Mesodermal cell (in vitro differentiated cells): ENCODE measurements at regions not wholly inside any gene's neighbourhood (a gene's known extent, or its start where the extent isn't known, plus 50 kb on each side); places are given as distances from the start of the nearest gene placed in this dataset.
A peak's percentile ranks its signal among the peaks of the same experiment; 100 is the strongest.

Source experiments
- H3K27ac ChIP-seq: 2 replicates; pipeline ENCODE4 v1.7.0; 2013; ENCODE audit warnings: mild to moderate bottlenecking, low read depth, low read length, moderate library complexity; ENCODE audit not compliant: severe bottlenecking
- H3K36me3 ChIP-seq: 2 replicates; pipeline ENCODE4 v1.7.1; 2013; ENCODE audit warnings: mild to moderate bottlenecking, low read length, moderate library complexity; ENCODE audit not compliant: control insufficient read depth, insufficient read depth
- H3K4me1 ChIP-seq: one replicate; pipeline ENCODE4 v1.7.1; 2013; ENCODE audit warnings: mild to moderate bottlenecking, low read length; ENCODE audit not compliant: insufficient read depth, control insufficient read depth, poor library complexity, severe bottlenecking
- H3K4me3 ChIP-seq: 2 replicates; pipeline ENCODE4 v1.7.0; 2013; ENCODE audit warnings: low read length, control low read depth, mild to moderate bottlenecking; ENCODE audit not compliant: insufficient read depth, poor library complexity, severe bottlenecking; ENCODE audit errors: extremely low read depth
- H3K9me3 ChIP-seq: 2 replicates; pipeline ENCODE4 v1.7.1; 2013; ENCODE audit warnings: mild to moderate bottlenecking, low read length, moderate library complexity; ENCODE audit not compliant: control insufficient read depth
- WGBS, 2 experiments: methylation state at CpG; one replicate each; pipeline ENCODE4 v1.1.5; 2013; ENCODE audit warnings: missing lambda C conversion rate in 2 of 2; ENCODE audit not compliant: insufficient coverage in 2 of 2; 5-methylcytosine and 5-hydroxymethylcytosine counted together

- Histone ChIP-seq H3K4me1 (no peaks in the 10 kb centered on the region), H3K9me3 (no peaks in the 10 kb centered on the region), H3K4me3 (no peak overlapping the region), H3K27ac (no peak overlapping the region), H3K36me3 (no peaks in the 10 kb centered on the region)
Measured at GRCh38 chr3:145628211-145628610, 532.8 kb downstream of the PLOD2 start.

GRCh38 chr3:145637105-145637504 is 523.9 kb downstream of the PLOD2 start:
- Histone ChIP-seq H3K27ac (no peak overlapping the region), H3K9me3 (no peaks in the 10 kb centered on the region), H3K36me3 (no peaks in the 10 kb centered on the region), H3K4me1 (no peaks in the 10 kb centered on the region), H3K4me3 (no peak overlapping the region)
- WGBS, 2 experiments, result 80 to 100% methylated on average over 1 of the region's 1 CpG

- no peak overlapping the region for H3K4me3 ChIP-seq
- H3K9me3 ChIP-seq, result no peaks in the 10 kb centered on the region
- H3K36me3 ChIP-seq, result no peaks in the 10 kb centered on the region
- 90% methylated on average over 2 of the region's 4 CpGs; no CpG with 5 or more reads in 1 of the 2 experiments for WGBS, 2 experiments
- peak overlapping the region; percentile 25 for H3K27ac ChIP-seq
- no peaks in the 10 kb centered on the region for H3K4me1 ChIP-seq
Measured at GRCh38 chr3:145639003-145639606, 521.9 kb downstream of the PLOD2 start.

- no peaks in the 10 kb centered on the region for H3K36me3 ChIP-seq
- WGBS, 2 experiments, result 90 to 93% methylated on average over 3 of the region's 3 CpGs
- no peaks in the 10 kb centered on the region for H3K4me1 ChIP-seq
- no peak overlapping the region for H3K4me3 ChIP-seq
- H3K27ac ChIP-seq, result peak overlapping the region; percentile 25
- no peaks in the 10 kb centered on the region for H3K9me3 ChIP-seq
Measured at GRCh38 chr3:145639875-145640274, 521.1 kb downstream of the PLOD2 start.

- H3K4me3 ChIP-seq, result no peak overlapping the region
- H3K9me3 ChIP-seq, result no peaks in the 10 kb centered on the region
- no peaks in the 10 kb centered on the region for H3K4me1 ChIP-seq
- H3K27ac ChIP-seq, result no peak overlapping the region
- H3K36me3 ChIP-seq, result no peaks in the 10 kb centered on the region
Measured at GRCh38 chr3:145648396-145648795, 512.6 kb downstream of the PLOD2 start.

GRCh38 chr3:145649368-145649887 is 511.6 kb downstream of the PLOD2 start:
- 86 to 97% methylated on average over 6 of the region's 8 CpGs for WGBS, 2 experiments
- Histone ChIP-seq H3K9me3 (no peaks in the 10 kb centered on the region), H3K27ac (no peak overlapping the region), H3K4me1 (no peaks in the 10 kb centered on the region), H3K4me3 (no peak overlapping the region), H3K36me3 (no peaks in the 10 kb centered on the region)

GRCh38 chr3:145650170-145650569 is 510.8 kb downstream of the PLOD2 start:
- WGBS, 2 experiments, result 83% methylated on average over 2 of the region's 4 CpGs; no CpG with 5 or more reads in 1 of the 2 experiments
- Histone ChIP-seq H3K27ac (no peak overlapping the region), H3K4me3 (no peak overlapping the region), H3K4me1 (no peaks in the 10 kb centered on the region), H3K36me3 (no peaks in the 10 kb centered on the region), H3K9me3 (no peaks in the 10 kb centered on the region)

- H3K4me3 ChIP-seq, result no peak overlapping the region
- H3K4me1 ChIP-seq, result no peaks in the 10 kb centered on the region
- H3K9me3 ChIP-seq, result no peaks in the 10 kb centered on the region
- H3K27ac ChIP-seq, result no peak overlapping the region
- H3K36me3 ChIP-seq, result no peaks in the 10 kb centered on the region
Measured at GRCh38 chr3:145671121-145671520, 489.9 kb downstream of the PLOD2 start.

GRCh38 chr3:145673838-145674237 is 487.1 kb downstream of the PLOD2 start:
- Histone ChIP-seq H3K9me3 (no peaks in the 10 kb centered on the region), H3K36me3 (no peaks in the 10 kb centered on the region), H3K27ac (no peak overlapping the region), H3K4me1 (no peaks in the 10 kb centered on the region), H3K4me3 (no peak overlapping the region)
- WGBS, 2 experiments, result 60 to 90% methylated on average over 1 to 2 of the region's 2 CpGs

- H3K4me1 ChIP-seq, result no peaks in the 10 kb centered on the region
- no peak overlapping the region for H3K4me3 ChIP-seq
- WGBS, 2 experiments, result no CpG with 5 or more reads among the region's 1 CpG
- no peaks in the 10 kb centered on the region for H3K36me3 ChIP-seq
- H3K27ac ChIP-seq, result no peak overlapping the region
- no peaks in the 10 kb centered on the region for H3K9me3 ChIP-seq
Measured at GRCh38 chr3:145678401-145678800, 482.6 kb downstream of the PLOD2 start.

GRCh38 chr3:145681181-145681580 is 479.8 kb downstream of the PLOD2 start:
- Histone ChIP-seq H3K4me1 (no peaks in the 10 kb centered on the region), H3K9me3 (no peaks in the 10 kb centered on the region), H3K4me3 (no peak overlapping the region), H3K27ac (no peak overlapping the region), H3K36me3 (no peaks in the 10 kb centered on the region)
- 47 to 73% methylated on average over 3 of the region's 3 CpGs for WGBS, 2 experiments
